OCI-LY1 (cell line): ENCODE measurements at regions not wholly inside any gene's neighbourhood (a gene's known extent, or its start where the extent isn't known, plus 50 kb on each side); places are given as distances from the start of the nearest gene placed in this dataset.

Experiments
- H2AFZ ChIP-seq: fragments of 200-600 bp; sonication (generic), shearing (Covaris generic); 2 replicates; pipeline ENCODE4 v1.6.0; 2014; ENCODE audit warnings: antibody characterized with exemption, mild to moderate bottlenecking, low read length
- H3F3A ChIP-seq: fragments of 200-600 bp; sonication (generic), shearing (Covaris generic); 2 replicates; pipeline ENCODE4 v1.6.0; 2014; ENCODE audit warnings: mild to moderate bottlenecking, antibody characterized with exemption, low read length, moderate library complexity; ENCODE audit not compliant: insufficient read depth
- H3K27ac ChIP-seq: fragments of 200-600 bp; sonication (generic); 2 replicates; pipeline ENCODE4 v1.5.1; 2014; ENCODE audit warnings: low read length, mixed run types, mild to moderate bottlenecking, low read depth; ENCODE audit not compliant: poor library complexity, severe bottlenecking
- H3K27me3 ChIP-seq: fragments of 200-600 bp; sonication (generic); 2 replicates; pipeline ENCODE4 v1.6.0; 2014; ENCODE audit warnings: antibody characterized with exemption, mild to moderate bottlenecking, low read length, moderate library complexity; ENCODE audit not compliant: insufficient read depth
- H3K36me3 ChIP-seq: fragments of 200-600 bp; sonication (generic); 2 replicates; pipeline ENCODE4 v1.6.1; 2014; ENCODE audit warnings: mild to moderate bottlenecking, antibody characterized with exemption, low read length, moderate library complexity, mixed read lengths; ENCODE audit not compliant: insufficient read depth
- H3K4me1 ChIP-seq: fragments of 200-600 bp; sonication (generic); 2 replicates; pipeline ENCODE4 v1.5.1; 2014; ENCODE audit warnings: mild to moderate bottlenecking, low read length, moderate library complexity; ENCODE audit not compliant: insufficient read depth, severe bottlenecking
- H3K4me2 ChIP-seq: fragments of 200-600 bp; sonication (generic), shearing (Covaris generic); 2 replicates; pipeline ENCODE4 v1.6.1; 2014; ENCODE audit warnings: low read length
- H3K4me3 ChIP-seq: fragments of 200-600 bp; sonication (generic); 2 replicates; pipeline ENCODE4 v1.5.1; 2014; ENCODE audit warnings: low read length, low read depth, mild to moderate bottlenecking, mixed read lengths; ENCODE audit not compliant: poor library complexity, severe bottlenecking
- H3K79me2 ChIP-seq: fragments of 200-600 bp; shearing (Covaris generic); 2 replicates; pipeline ENCODE4 v1.6.1; 2016; ENCODE audit warnings: mixed run types, low read length, mixed read lengths; ENCODE audit not compliant: insufficient read depth
- H3K9ac ChIP-seq: fragments of 200-600 bp; sonication (generic), shearing (Covaris generic); 2 replicates; pipeline ENCODE4 v1.6.1; 2014; ENCODE audit warnings: mild to moderate bottlenecking, low read length, mixed read lengths
- H3K9me2 ChIP-seq: fragments of 200-600 bp; sonication (generic), shearing (Covaris generic); 2 replicates; pipeline ENCODE4 v1.6.1; 2014; ENCODE audit warnings: low read depth, mild to moderate bottlenecking, low read length, mixed read lengths
- H3K9me3 ChIP-seq: fragments of 200-600 bp; shearing (Covaris generic); 2 replicates; pipeline ENCODE4 v1.6.1; 2014; ENCODE audit warnings: low read length, mixed read lengths
- H4K20me1 ChIP-seq: fragments of 200-600 bp; sonication (generic), shearing (Covaris generic); 2 replicates; pipeline ENCODE4 v1.6.0; 2016; ENCODE audit warnings: mild to moderate bottlenecking, low read length; ENCODE audit not compliant: insufficient read depth
- CTCF ChIP-seq: fragments of 200-600 bp; sonication (generic), shearing (Covaris generic); IDR thresholded peaks from 2 replicates; pipeline ENCODE4 v1.5.1; 2017; ENCODE audit warnings: mild to moderate bottlenecking, antibody characterized with exemption, low read length, moderate library complexity, mixed read lengths
- EZH2 ChIP-seq: fragments of 200-600 bp; sonication (generic), shearing (Covaris generic); IDR thresholded peaks from 2 replicates; pipeline ENCODE4 v1.8.0; 2017; ENCODE audit warnings: borderline replicate concordance, mixed run types, mild to moderate bottlenecking, antibody characterized with exemption, low read length, moderate library complexity, mixed read lengths

DNA sequence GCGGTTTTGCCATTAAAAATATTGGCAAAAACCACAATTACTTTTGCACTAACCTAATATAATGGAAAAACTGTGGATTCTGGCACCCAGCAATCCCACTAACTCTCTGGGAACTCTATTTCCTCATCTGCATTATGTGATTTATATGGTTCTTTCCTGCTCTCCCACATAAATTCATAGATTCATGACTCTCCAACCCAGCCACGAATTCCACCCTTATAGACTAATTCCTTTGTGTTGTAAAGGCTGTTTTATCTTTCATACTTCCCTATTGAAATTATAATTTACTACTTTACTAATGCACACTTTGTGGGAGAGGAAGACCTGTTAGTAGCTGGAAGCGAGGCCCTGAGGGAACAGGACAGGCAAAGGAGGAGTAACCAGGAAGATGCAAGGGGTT, 88.4 kb upstream of the GNAO1 start:
- Histone ChIP-seq H3K9me3 (no peaks in the 10 kb centered on the region), H3K9me2 (no peaks in the 10 kb centered on the region), H3K9ac (no peak overlapping the region), H3K4me3 (no peak overlapping the region), H2AFZ (no peak overlapping the region), H3K36me3 (no peaks in the 10 kb centered on the region), H3K79me2 (no peaks in the 10 kb centered on the region), H3K27me3 (peaks cover 7% of the 10 kb centered on the region; the same call in 1 of the 2 replicates), H3K4me2 (no peak overlapping the region), H4K20me1 (no peaks in the 10 kb centered on the region), H3K27ac (no peak overlapping the region), H3K4me1 (no peaks in the 10 kb centered on the region), H3F3A (no peaks in the 10 kb centered on the region)
- TF ChIP-seq CTCF (no peak), EZH2 (no peak)

DNA sequence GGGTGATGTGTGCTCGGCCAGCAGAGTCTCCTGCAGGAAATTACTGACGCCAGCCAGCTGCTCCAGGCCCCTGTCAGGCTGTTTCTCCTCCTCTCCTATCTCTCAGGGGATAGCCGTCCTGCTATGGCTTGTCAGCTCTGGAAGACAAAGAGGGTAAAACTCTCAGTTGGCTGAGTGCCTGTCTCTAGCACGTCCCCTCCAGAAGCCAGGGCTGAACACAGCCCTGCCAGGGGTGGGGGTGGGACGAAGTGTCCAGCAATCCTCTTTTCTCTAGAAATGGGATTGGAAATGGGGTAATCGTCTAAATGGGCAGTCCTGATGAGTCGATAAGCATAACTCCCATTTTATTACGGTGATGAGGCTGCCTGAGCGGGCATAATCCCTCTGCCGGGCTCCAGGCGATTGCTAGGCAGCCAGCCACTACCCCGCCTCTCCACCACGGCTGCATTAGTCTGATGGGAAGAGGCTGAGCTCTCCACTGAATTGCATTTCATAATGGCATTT, 89.1 kb upstream of the GNAO1 start:
- no peaks in the 10 kb centered on the region for H3K9me3 ChIP-seq
- H2AFZ ChIP-seq, result no peak overlapping the region
- no peak overlapping the region for H3K27ac ChIP-seq
- H3K79me2 ChIP-seq, result no peaks in the 10 kb centered on the region
- no peaks in the 10 kb centered on the region for H4K20me1 ChIP-seq
- H3K4me1 ChIP-seq, result no peaks in the 10 kb centered on the region
- no peak overlapping the region for H3K4me2 ChIP-seq
- peaks cover 7% of the 10 kb centered on the region; the same call in 1 of the 2 replicates for H3K27me3 ChIP-seq
- no peak for TF ChIP-seq EZH2
- no peak for TF ChIP-seq CTCF
- H3K36me3 ChIP-seq, result no peaks in the 10 kb centered on the region
- no peak overlapping the region for H3K9ac ChIP-seq
- no peaks in the 10 kb centered on the region for H3K9me2 ChIP-seq
- no peaks in the 10 kb centered on the region for H3F3A ChIP-seq
- no peak overlapping the region for H3K4me3 ChIP-seq

DNA sequence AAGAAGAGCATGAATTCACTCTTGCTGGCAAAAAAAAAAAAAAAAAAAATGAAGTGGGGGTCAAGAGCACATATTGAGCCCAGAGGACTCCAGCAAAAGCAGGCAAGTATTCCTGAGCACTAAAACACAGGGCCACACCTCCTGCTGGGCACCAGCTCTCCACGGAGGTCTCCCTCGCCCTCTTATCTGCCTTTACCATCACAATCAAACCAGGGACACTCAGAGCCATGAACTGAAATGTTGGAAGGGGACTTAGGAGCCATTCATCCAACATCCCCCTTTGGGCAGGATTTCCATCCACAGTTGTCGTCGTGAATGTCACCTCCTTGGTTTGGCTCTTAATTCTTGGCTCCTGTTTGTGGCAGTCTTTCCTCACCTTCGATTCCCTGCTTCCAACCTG, 89.8 kb upstream of the GNAO1 start:
- TF ChIP-seq CTCF (no peak), EZH2 (no peak)
- Histone ChIP-seq H3K9me3 (no peaks in the 10 kb centered on the region), H3K27ac (no peak overlapping the region), H3K27me3 (peaks cover 7% of the 10 kb centered on the region; the same call in 1 of the 2 replicates), H3K4me1 (no peaks in the 10 kb centered on the region), H3K36me3 (no peaks in the 10 kb centered on the region), H4K20me1 (no peaks in the 10 kb centered on the region), H3K4me3 (no peak overlapping the region), H3K4me2 (no peak overlapping the region), H3K79me2 (no peaks in the 10 kb centered on the region), H3K9me2 (no peaks in the 10 kb centered on the region), H3K9ac (no peak overlapping the region), H3F3A (no peaks in the 10 kb centered on the region), H2AFZ (no peak overlapping the region)
